Right lobe of liver (tissue), 6 donors: ENCODE measurements at regions not wholly inside any gene's neighbourhood (a gene's known extent, or its start where the extent isn't known, plus 50 kb on each side); places are given as distances from the start of the nearest gene placed in this dataset.

Experiments used
- ATAC-seq, 4 donors: fragments of 200-7000 bp; cut with Tn5 transposase; one replicate each; pipeline ENCODE4 v1.9.1; 2020; ENCODE audit warnings: mild to moderate bottlenecking in 4 of 4, moderate library complexity in 4 of 4
- DNase-seq, 3 donors: peaks; one replicate each; pipeline ENCODE4 v3.0.0-alpha.2; 2020
- H3K27ac ChIP-seq, 3 donors: fragments of 200-600 bp; one replicate each; pipeline ENCODE4 v1.8.0; 2022
- H3K27me3 ChIP-seq, 2 donors: fragments of 200-600 bp; one replicate each; pipeline ENCODE4 v1.8.0; 2022
- H3K36me3 ChIP-seq, 4 donors: fragments of 200-600 bp; sonication (generic) in 1 of 4; one replicate each; pipeline versions ENCODE4 v1.5.1 to v1.8.0; 2017 to 2022; ENCODE audit warnings: control low read depth in 1 of 4
- H3K4me1 ChIP-seq, 4 donors: fragments of 200-600 bp; sonication (generic) in 1 of 4; one replicate each; pipeline versions ENCODE4 v1.5.1 to v1.8.0; 2017 to 2022; ENCODE audit warnings: control low read depth in 1 of 4
- H3K4me3 ChIP-seq, 3 donors: fragments of 200-600 bp; one replicate each; pipeline ENCODE4 v1.8.0; 2022
- H3K9me3 ChIP-seq, 4 donors: fragments of 200-600 bp; sonication (generic) in 1 of 4; one replicate each; pipeline versions ENCODE4 v1.5.1 to v1.8.0; 2017 to 2022; ENCODE audit warnings: control low read depth in 1 of 4
- CTCF ChIP-seq, 4 donors: fragments of 200-600 bp in 3 of 4; fragments of 450-650 bp in 1 of 4; IDR thresholded peaks; one replicate each; pipeline versions ENCODE4 v1.5.1 to v1.8.0; 2016 to 2022; ENCODE audit warnings: antibody characterized with exemption in 4 of 4, mild to moderate bottlenecking in 2 of 4
- POLR2A ChIP-seq: fragments of 450-650 bp; IDR thresholded peaks from one replicate; pipeline ENCODE4 v1.6.1; 2017; ENCODE audit warnings: antibody characterized with exemption, mild to moderate bottlenecking
- WGBS: methylation state at CpG from one replicate; pipeline ENCODE4 v1.1.6; 2018; ENCODE audit warnings: low coverage, low lambda C conversion rate; ENCODE audit not compliant: insufficient coverage; ENCODE audit errors: missing lambda C conversion rate; 5-methylcytosine and 5-hydroxymethylcytosine counted together
- intact Hi-C, 2 donors: fragments of 100-400 bp; cut with DNase I; formaldehyde crosslinking; loops; one replicate each; pipeline versions ENCODE4 v1.11.2 to v1.14.1; 2022
- donor health status: DM: no; HTN: yes; CAD: no.
- donor health status: DM: no; HTN: no; CAD: no.
- donor health status: DM: no; HTN: no; CAD: no.
- donor health status: DM: no; HTN: yes; CAD: no.
- donor health status: DM: no; HTN: yes; CAD: no.

- H3K9me3 ChIP-seq: no peaks in the 10 kb centered on the region
- H3K36me3 ChIP-seq: no peaks in the 10 kb centered on the region
- no peaks in the 10 kb centered on the region for H3K27me3 ChIP-seq
- no peak for DNase-seq
- ATAC-seq: no peak
- H3K4me1 ChIP-seq: no peaks in the 10 kb centered on the region
- WGBS: 41% methylated on average over 2 of the region's 2 CpGs
- TF ChIP-seq CTCF (IDR thresholded peaks at IDR 0.05): no peak
- TF ChIP-seq POLR2A: no peak
- intact Hi-C loops: no loop called here
- no peak overlapping the region for H3K27ac ChIP-seq
- H3K4me3 ChIP-seq: no peak overlapping the region
Measured at GRCh38 chr7:125678771-125679170, 749.1 kb upstream of the POT1 start.

- no peak overlapping the region for H3K27ac ChIP-seq
- intact Hi-C loops: no loop called here
- no peaks in the 10 kb centered on the region for H3K36me3 ChIP-seq
- WGBS: 13% methylated on average over 2 of the region's 2 CpGs
- no peaks in the 10 kb centered on the region for H3K4me1 ChIP-seq
- H3K27me3 ChIP-seq: no peaks in the 10 kb centered on the region
- TF ChIP-seq POLR2A: no peak
- no peak for TF ChIP-seq CTCF (IDR thresholded peaks at IDR 0.05)
- ATAC-seq (no peak), DNase-seq (no peak)
- H3K4me3 ChIP-seq: no peak overlapping the region
- no peaks in the 10 kb centered on the region for H3K9me3 ChIP-seq
Measured at GRCh38 chr7:125675640-125676039, 746.0 kb upstream of the POT1 start.

- no peak overlapping the region for H3K4me3 ChIP-seq
- DNase-seq (no peak), ATAC-seq (no peak)
- H3K4me1 ChIP-seq: no peaks in the 10 kb centered on the region
- intact Hi-C loops: no loop called here
- TF ChIP-seq CTCF (IDR thresholded peaks at IDR 0.05) (no peak), POLR2A (no peak)
- no peak overlapping the region for H3K27ac ChIP-seq
- no peaks in the 10 kb centered on the region for H3K27me3 ChIP-seq
- no peaks in the 10 kb centered on the region for H3K9me3 ChIP-seq
- WGBS: 71% methylated on average over 4 of the region's 4 CpGs
- H3K36me3 ChIP-seq: no peaks in the 10 kb centered on the region
Measured at GRCh38 chr7:125675169-125675568, 745.5 kb upstream of the POT1 start.

- ATAC-seq (no peak), DNase-seq (no peak)
- no peaks in the 10 kb centered on the region for H3K27me3 ChIP-seq
- intact Hi-C loops: no loop called here
- H3K4me3 ChIP-seq: no peak overlapping the region
- no peak for TF ChIP-seq POLR2A
- TF ChIP-seq CTCF (IDR thresholded peaks at IDR 0.05): peak; percentile 39 to 58 (median 46)
- H3K9me3 ChIP-seq: no peaks in the 10 kb centered on the region
- H3K27ac ChIP-seq: no peak overlapping the region
- no peaks in the 10 kb centered on the region for H3K4me1 ChIP-seq
- H3K36me3 ChIP-seq: no peaks in the 10 kb centered on the region
- 73% methylated on average over 1 of the region's 1 CpG for WGBS
Measured at GRCh38 chr7:125670926-125671572, 741.4 kb upstream of the POT1 start.
